GM19035 (cell line): ENCODE measurements at regions not wholly inside any gene's neighbourhood (a gene's known extent, or its start where the extent isn't known, plus 50 kb on each side); places are given as distances from the start of the nearest gene placed in this dataset.
"Not testable (repeated sequence)": the region's sequence is repeated elsewhere in the genome, so short reads cannot be mapped to it uniquely, and the experiment has no call there.

ENCODE experiments used
- ATAC-seq: cut with Tn5 transposase; IDR thresholded peaks from one replicate; pipeline ENCODE4 v1.9.1; 2021; ENCODE audit not compliant: unreplicated experiment

- no peak for ATAC-seq
Measured at GRCh38 chr1:157272264-157272663, 134.1 kb upstream of the ETV3 start.

- ATAC-seq, result no peak
Measured at GRCh38 chr1:157270705-157271274, 132.6 kb upstream of the ETV3 start.

GRCh38 chr1:157269656-157270375 is 131.6 kb upstream of the ETV3 start:
- ATAC-seq, result no peak

GRCh38 chr1:157262891-157263290 is 124.7 kb upstream of the ETV3 start:
- ATAC-seq, result no peak

- no peak for ATAC-seq
Measured at GRCh38 chr1:157262422-157262821, 124.2 kb upstream of the ETV3 start.

- ATAC-seq, result not testable (repeated sequence)
Measured at GRCh38 chr1:157255891-157256290, 117.7 kb upstream of the ETV3 start.

GRCh38 chr1:157254183-157254582 is 116.0 kb upstream of the ETV3 start:
- ATAC-seq, result not testable (repeated sequence)

GRCh38 chr1:157252473-157252872 is 114.3 kb upstream of the ETV3 start:
- ATAC-seq, result no peak

GRCh38 chr1:157249739-157250138 is 111.5 kb upstream of the ETV3 start:
- ATAC-seq, result no peak

- no peak for ATAC-seq
Measured at GRCh38 chr1:157249326-157249725, 111.1 kb upstream of the ETV3 start.

GRCh38 chr1:157247764-157248049 is 109.5 kb upstream of the ETV3 start:
- ATAC-seq, result not testable (repeated sequence)

GRCh38 chr1:157247005-157247763 is 109.0 kb upstream of the ETV3 start:
- ATAC-seq, result no peak

GRCh38 chr1:157245823-157246222 is 107.6 kb upstream of the ETV3 start:
- ATAC-seq, result no peak

- no peak for ATAC-seq
Measured at GRCh38 chr1:157241185-157241538, 103.0 kb upstream of the ETV3 start.

GRCh38 chr1:157240495-157241184 is 102.4 kb upstream of the ETV3 start:
- ATAC-seq, result no peak

GRCh38 chr1:157239936-157240335 is 101.7 kb upstream of the ETV3 start:
- no peak for ATAC-seq

- ATAC-seq, result no peak
Measured at GRCh38 chr1:157238585-157238984, 100.4 kb upstream of the ETV3 start.

- no peak for ATAC-seq
Measured at GRCh38 chr1:157237981-157238380, 99.8 kb upstream of the ETV3 start.

- ATAC-seq, result no peak
Measured at GRCh38 chr1:157237522-157237921, 99.3 kb upstream of the ETV3 start.

GRCh38 chr1:157236072-157236471 is 97.9 kb upstream of the ETV3 start:
- ATAC-seq, result no peak

- ATAC-seq, result no peak
Measured at GRCh38 chr1:157235307-157235706, 97.1 kb upstream of the ETV3 start.
